ENCODE measurements at regions not wholly inside any gene's neighbourhood (a gene's known extent, or its start where the extent isn't known, plus 50 kb on each side); places are given as distances from the start of the nearest gene placed in this dataset.

GRCh38 chr13:67651908-67652465 lies 421.9 kb upstream of the PCDH9 start:
- Histone ChIP-seq H3K27ac (ENCODE audit: low read depth, low read length) (no peak overlapping the region), H3F3A (ENCODE audit: control insufficient read depth, insufficient read depth) (no peaks in the 10 kb centered on the region), H3K4me2 (ENCODE audit: low read length) (no peak overlapping the region), H3K9me2 (replicated peaks; ENCODE audit: control insufficient read depth, low read length) (no peaks in the 10 kb centered on the region), H3K9me3 (ENCODE audit: control insufficient read depth, insufficient read depth, low read length) (no peaks in the 10 kb centered on the region), H3K79me2 (ENCODE audit: control insufficient read depth, low read length) (no peaks in the 10 kb centered on the region), H3K27me3 (ENCODE audit: control insufficient read depth, low read length) (no peaks in the 10 kb centered on the region), H4K20me1 (ENCODE audit: control insufficient read depth, insufficient read depth, low read depth, low read length) (no peaks in the 10 kb centered on the region), H3K4me3 (ENCODE audit: low read length) (no peak overlapping the region), H3K4me1 (ENCODE audit: control insufficient read depth, low read length) (no peaks in the 10 kb centered on the region), H3K36me3 (ENCODE audit: control insufficient read depth, low read length) (no peaks in the 10 kb centered on the region)
- TF ChIP-seq CTCF (IDR thresholded peaks at IDR 0.05; ENCODE audit: low read depth, low read length, poor library complexity, severe bottlenecking) = no peak
- no peak for TF ChIP-seq EZH2phosphoT487 (IDR thresholded peaks at IDR 0.05; ENCODE audit: borderline replicate concordance, low read length)

- Histone ChIP-seq H3K36me3 (ENCODE audit: control insufficient read depth, low read length) (no peaks in the 10 kb centered on the region), H3K9me2 (replicated peaks; ENCODE audit: control insufficient read depth, low read length) (no peaks in the 10 kb centered on the region), H3K4me2 (ENCODE audit: low read length) (no peak overlapping the region), H4K20me1 (ENCODE audit: control insufficient read depth, insufficient read depth, low read depth, low read length) (no peaks in the 10 kb centered on the region), H3K4me3 (ENCODE audit: low read length) (no peak overlapping the region), H3K9me3 (ENCODE audit: control insufficient read depth, insufficient read depth, low read length) (no peaks in the 10 kb centered on the region), H3K27ac (ENCODE audit: low read depth, low read length) (no peak overlapping the region), H3K79me2 (ENCODE audit: control insufficient read depth, low read length) (no peaks in the 10 kb centered on the region), H3K4me1 (ENCODE audit: control insufficient read depth, low read length) (no peaks in the 10 kb centered on the region), H3K27me3 (ENCODE audit: control insufficient read depth, low read length) (no peaks in the 10 kb centered on the region), H3F3A (ENCODE audit: control insufficient read depth, insufficient read depth) (no peaks in the 10 kb centered on the region)
- TF ChIP-seq EZH2phosphoT487 (IDR thresholded peaks at IDR 0.05; ENCODE audit: borderline replicate concordance, low read length) (no peak), CTCF (IDR thresholded peaks at IDR 0.05; ENCODE audit: low read depth, low read length, poor library complexity, severe bottlenecking) (no peak)
These were observed 420.3 kb upstream of the PCDH9 start for GRCh38 chr13:67650471-67650870.

- Histone ChIP-seq H3K36me3 (ENCODE audit: control insufficient read depth, low read length) (no peaks in the 10 kb centered on the region), H3K79me2 (ENCODE audit: control insufficient read depth, low read length) (no peaks in the 10 kb centered on the region), H3K4me2 (ENCODE audit: low read length) (no peak overlapping the region), H3K9me3 (ENCODE audit: control insufficient read depth, insufficient read depth, low read length) (no peaks in the 10 kb centered on the region), H3K27me3 (ENCODE audit: control insufficient read depth, low read length) (no peaks in the 10 kb centered on the region), H3F3A (ENCODE audit: control insufficient read depth, insufficient read depth) (no peaks in the 10 kb centered on the region), H3K9me2 (replicated peaks; ENCODE audit: control insufficient read depth, low read length) (no peaks in the 10 kb centered on the region), H3K4me3 (ENCODE audit: low read length) (no peak overlapping the region), H4K20me1 (ENCODE audit: control insufficient read depth, insufficient read depth, low read depth, low read length) (no peaks in the 10 kb centered on the region), H3K27ac (ENCODE audit: low read depth, low read length) (no peak overlapping the region), H3K4me1 (ENCODE audit: control insufficient read depth, low read length) (no peaks in the 10 kb centered on the region)
- no peak for TF ChIP-seq CTCF (IDR thresholded peaks at IDR 0.05; ENCODE audit: low read depth, low read length, poor library complexity, severe bottlenecking)
- no peak for TF ChIP-seq EZH2phosphoT487 (IDR thresholded peaks at IDR 0.05; ENCODE audit: borderline replicate concordance, low read length)
These were observed 415.8 kb upstream of the PCDH9 start for GRCh38 chr13:67645874-67646467.

Data from DOHH2 (cell line).